GM20431 (cell line): ENCODE measurements at regions not wholly inside any gene's neighbourhood (a gene's known extent, or its start where the extent isn't known, plus 50 kb on each side); places are given as distances from the start of the nearest gene placed in this dataset.

Experiments used
- in situ Hi-C: fragments of 300-500 bp; cut with MseI, MboI; formaldehyde crosslinking; loops from one replicate; pipeline ENCODE4 v1.15.0; 2020; ENCODE audit warnings: low sequenced_read_pairs; ENCODE audit not compliant: unreplicated experiment

GRCh38 chr20:50337521-50338466 lies 147.2 kb downstream of the CEBPB start:
- in situ Hi-C loops, result no loop called here

DNA sequence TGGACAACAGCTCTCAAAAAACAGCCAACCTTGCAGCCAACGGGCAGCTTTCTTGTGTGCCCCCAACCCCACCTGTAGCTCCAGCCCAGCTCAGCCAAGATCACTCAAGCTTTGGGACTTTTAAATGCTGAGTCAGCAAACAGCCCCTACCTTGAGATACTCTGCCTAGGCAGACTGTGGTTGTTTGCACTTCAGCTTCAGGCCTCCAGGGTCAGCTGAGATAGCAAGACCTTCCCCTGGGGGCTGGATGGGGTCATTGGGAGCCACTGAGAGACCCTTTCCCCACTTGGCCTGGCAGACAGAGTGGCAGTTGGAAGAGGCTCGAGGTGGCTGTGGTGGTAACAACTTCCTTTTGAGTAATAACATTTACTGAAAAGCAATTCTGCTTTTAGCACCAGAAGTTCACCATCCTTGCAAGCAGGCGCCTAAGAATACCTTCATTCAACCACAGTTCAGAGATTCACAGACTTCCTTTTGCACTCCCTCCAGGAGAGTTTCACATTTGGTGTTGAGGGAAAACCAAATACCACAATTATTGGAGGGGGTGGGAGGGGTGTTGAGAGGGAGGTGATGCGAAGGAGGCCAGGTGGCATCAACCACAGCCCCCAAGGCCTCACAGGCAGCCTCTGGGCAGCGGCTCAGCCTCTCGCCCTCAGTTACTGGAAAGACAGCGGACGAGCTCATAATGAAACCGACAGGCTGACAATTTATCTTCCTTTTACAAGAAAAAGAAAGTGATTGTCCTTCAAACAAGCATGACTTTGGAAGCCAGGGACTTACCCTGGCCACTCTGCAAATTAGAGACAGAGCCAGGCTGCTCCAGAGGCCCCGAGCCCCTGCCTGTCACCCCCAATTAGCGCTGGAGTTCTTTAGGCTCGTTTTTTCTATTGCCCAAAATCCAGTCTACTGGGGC lies 148.1 kb downstream of the CEBPB start:
- in situ Hi-C loops, result no loop called here

DNA sequence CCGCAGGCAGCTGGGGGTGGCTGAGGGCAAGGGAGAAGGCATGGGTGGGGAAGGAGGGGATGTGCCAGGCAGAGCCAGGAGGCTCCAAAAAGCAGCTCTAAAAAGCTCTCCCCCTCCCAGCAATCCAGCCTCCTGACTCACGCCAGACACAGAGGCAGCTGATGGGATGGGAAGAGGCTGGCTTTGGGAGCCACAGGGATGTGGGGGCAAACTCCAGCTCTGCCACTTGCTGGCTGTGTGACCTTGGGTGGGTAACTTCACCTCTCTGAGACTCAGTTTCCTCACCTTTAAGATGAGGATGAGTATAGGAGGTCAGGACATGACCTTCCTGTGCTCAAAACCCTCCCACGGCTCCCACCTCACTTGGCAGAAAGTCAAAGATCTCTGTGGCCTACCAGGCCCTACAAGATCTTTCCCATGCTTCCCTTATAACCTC lies 148.9 kb downstream of the CEBPB start:
- in situ Hi-C loops, result no loop called here

DNA sequence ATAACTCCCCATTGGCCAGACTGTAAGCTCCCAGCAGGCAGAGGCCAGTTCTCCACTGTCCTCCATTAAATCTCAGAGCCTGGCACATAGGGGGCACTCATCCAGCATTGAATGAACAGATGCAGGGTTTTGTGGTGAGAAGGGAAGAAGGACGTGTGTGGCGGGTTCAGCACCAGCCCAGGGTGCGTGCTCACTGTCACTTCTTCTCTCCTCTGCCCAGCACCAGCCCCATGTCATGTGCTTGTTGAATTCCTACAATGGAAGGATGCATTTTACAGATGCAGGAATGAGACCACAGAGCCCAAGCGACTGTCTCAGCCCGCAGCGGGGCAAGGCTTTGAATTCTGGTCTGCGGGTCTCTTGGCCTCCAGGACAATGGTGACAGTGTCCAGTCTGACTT lies 149.9 kb downstream of the CEBPB start:
- in situ Hi-C loops, result no loop called here

DNA sequence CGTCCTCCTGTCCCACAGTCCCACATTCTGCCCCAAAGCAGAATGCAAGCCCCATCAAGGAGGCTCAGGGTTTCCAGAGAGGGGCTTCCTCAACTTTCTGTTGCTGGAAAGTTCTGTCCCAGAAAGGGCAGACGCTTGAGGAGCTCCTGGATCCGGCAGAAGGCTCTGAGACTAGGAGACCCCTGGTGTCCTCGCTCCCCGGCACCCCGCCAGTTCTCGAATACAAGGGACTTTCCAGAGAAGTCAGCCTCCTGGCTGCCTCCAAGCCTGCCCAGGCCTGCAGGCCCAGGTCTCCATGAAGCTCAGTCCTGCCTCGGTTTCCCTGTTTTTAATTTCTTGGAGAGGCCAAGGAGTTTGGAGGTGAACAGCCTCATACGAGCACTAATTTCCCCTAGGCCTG lies 150.4 kb downstream of the CEBPB start:
- in situ Hi-C loops, result no loop called here

DNA sequence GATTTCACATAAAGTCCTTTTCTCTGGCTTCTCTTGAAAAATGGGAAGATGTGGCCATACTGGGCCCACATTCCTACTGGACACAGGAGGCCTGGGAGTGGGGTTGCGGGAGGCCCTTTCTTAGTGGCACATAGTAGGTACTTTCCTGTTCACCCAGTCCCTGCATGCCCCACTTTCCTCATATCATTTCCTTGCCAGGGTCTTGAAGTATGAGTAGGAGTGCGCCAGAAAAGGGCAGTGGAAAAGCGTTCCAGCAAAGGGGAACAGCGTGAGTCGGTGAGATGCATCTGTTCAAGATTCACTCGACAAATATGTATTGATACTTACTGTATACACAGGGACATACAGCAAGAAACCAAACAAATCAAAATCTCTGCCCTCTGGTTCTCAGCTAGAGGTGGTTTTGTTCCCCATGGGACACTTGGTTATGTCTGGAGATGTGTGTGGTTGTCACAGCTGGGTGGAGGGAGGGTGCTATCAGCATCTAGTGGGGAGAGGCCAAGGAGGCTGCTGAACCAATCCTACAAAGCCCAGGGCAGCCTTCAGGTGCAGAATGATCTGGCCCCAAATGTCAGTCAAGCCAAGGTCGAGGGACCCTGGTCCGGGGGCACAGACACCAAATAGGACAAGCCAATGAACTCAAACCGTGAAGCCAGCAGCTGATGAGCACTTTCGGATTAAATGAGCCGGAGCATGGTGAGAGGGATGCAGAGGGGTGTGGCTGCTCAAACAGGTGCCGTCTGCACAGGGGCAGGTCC lies 151.4 kb downstream of the CEBPB start:
- in situ Hi-C loops, result no loop called here

DNA sequence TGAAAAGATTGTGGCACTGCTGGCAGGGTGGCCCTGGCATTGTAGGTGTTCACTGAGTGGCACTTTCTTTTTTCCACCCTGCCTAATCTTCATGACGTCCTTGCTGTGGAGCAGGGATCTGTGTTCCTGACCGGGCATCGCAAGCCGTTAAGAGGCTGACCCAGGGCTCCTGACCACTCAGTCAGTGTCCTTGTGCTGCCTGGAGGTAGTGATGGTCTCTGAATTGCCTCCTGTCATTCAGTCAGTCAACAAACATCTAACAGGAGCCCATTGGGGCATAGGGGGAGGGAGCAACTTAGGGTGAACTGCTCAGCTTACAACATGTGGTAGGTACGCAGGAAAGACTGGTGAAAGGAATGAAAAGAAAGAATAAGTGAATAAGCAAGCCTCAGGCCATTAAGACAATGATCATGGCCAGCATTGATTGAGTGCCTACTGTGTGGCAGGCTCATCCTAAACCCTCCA lies 152.0 kb downstream of the CEBPB start:
- in situ Hi-C loops, result no loop called here

DNA sequence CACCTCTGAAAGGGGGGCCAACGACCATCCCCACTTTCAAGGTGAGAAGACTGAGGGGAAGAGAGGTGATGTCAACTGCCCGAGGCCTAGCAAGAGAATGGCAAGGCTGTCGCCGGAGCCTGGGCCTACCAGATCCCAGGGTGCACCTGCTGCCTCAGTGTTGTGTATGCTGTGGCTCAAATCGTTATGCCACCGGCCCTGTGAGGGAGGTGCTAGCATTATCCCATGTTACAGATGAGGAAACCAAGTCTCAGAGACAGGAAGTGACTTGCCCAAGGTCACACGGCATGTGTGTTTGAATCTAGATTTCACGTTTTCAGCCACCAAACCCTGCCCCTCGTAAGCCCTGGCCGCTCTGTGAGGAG lies 152.5 kb downstream of the CEBPB start:
- in situ Hi-C loops, result no loop called here

DNA sequence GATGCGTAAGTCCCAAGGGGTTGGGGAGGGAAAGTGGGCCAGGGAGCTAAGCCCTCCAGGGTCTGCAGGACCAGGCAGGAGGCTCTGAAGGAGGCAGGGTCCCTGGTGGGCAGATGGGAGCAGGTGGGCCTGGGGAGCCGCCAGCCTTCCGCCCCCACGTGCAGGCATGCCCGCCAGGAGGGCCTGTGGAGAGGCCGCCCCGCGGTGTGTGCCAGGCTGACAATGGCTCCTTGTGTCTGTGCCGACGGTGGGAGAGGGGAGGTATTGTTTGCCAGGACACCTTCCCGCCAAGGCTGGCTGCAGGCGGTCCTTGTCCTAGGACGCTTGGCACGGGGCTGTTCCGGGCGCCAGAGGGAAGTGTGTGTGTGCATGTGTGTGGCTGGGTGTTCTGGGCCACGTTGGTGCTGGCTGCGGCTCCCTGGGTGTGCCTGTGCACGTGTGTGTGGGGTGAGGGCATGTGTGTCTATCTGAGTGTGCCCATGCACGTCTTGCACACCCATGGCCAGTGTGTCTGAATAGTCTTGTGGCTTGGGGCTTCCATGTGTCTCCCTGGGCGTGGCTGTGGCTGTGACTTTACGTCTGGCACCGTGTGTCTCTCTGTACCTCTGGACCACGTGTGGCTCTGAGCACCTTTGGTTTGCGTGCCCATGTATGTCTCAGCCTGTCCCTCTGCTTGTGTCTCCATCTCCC lies 153.0 kb downstream of the CEBPB start:
- in situ Hi-C loops, result no loop called here

DNA sequence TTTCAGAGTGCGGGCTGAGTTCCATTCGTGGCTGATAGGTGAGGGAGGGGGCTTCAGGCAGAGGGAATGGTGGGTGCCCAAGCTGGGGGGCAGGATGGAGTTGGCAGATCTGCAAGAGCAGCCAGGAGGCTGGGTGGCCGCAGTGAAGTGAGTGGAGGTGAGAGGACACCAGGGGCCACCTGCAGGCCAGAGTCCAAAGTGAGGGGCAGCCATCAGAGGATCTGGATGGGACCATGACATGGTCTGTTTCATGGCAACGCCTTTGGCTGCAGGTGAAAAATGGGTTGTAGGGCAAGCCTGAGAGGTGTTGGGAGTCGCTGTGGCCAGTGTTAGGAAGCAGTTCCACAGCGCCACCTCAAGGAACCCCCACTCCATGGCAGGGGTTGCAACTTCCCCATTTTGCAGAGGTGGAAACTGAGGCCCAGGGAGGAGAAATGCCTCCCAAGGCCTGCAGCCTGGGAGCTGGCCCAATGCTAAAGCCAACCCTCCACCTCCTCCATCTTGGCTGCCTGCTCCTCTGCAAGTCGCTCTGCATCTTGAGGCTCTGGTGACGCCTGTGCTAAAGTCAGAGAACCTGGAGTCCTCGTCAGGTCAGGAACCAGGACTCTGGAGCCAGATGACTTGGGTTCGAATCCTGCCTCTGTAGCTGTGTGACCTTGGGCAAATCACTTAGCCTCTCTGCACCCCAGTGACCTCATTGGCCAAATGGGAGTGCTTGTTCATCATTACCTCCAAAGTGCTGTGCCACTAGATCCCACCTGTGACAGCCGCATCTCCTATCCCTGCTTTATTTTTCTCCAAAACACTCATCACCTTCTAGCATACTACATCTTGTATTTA lies 153.8 kb downstream of the CEBPB start:
- in situ Hi-C loops, result no loop called here

DNA sequence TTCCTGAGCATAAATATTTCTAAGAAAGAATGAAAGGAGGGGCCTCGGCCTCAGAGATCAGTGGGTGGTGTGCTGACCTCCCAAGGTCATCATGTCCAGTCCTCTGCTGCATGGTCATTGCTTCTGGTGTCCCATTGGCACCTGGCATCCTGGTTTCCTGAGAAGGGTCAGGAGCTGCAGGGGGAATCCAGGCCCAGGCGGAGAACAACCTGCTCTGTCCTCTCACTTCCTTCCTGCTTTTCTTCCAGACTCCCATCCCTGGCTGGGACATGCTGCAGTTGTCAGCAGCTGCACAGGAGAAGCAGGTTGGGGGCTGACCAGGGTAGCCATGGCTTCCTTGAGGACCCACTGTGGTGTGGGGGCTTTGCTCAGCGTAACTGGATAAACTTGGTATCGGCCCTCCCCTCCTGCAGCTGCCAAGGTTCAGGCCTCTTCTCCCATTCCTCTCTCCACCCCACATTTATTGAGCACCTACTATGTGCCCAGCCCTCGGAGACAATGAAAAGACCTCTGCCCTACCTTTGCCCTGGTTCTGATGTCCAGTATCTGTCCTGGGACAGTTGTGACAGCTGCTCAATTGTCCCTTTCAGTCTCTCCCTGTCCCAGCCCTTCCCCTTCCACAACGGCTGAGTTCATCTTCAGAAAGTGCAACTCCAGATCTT lies 155.2 kb downstream of the CEBPB start:
- in situ Hi-C loops, result no loop called here

DNA sequence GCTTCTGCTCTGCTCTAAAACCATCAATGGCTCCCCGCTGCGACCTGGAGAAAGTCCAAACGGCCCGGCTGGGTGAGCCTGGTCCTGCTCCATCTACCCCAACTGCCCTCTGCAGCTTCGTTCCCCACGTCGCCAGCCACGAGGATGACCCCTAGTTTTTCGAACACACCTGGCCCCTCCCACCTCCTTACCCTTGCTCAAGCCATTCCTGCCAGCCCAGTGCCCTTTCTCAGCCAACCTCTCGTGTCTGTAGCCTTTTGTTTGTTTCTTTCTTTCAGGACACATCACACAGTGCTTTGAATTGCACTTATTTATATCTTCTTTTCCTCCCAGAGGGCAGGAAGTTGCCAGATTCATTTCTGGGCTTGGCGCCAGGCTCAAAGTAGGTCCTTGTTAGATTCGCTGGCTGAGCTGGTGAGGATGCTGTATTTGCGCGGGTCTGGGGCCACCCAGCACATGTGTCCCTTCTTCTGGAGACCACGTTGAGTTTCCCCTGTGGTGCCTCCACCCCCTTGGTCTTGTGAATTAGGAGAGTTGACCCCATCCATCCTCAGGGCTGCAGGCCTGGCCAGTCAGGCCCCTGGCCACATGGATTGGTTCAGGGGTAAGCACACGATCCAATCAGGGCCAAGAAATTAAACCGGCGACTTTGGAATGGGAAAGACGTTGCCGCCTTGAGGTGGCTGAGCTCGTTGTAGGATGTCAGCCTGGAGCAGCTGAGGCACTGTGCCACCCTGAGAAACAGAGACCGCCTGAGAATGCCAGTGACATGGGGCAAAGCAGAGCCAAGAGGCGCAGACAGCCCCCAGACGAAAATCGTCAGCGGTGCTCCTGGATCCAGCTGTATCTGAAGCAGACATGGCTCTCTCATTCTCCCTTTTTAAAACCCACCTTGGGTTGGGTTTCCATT lies 156.0 kb downstream of the CEBPB start:
- in situ Hi-C loops, result no loop called here

GRCh38 chr20:50347284-50348063 lies 156.8 kb downstream of the CEBPB start:
- in situ Hi-C loops, result no loop called here

DNA sequence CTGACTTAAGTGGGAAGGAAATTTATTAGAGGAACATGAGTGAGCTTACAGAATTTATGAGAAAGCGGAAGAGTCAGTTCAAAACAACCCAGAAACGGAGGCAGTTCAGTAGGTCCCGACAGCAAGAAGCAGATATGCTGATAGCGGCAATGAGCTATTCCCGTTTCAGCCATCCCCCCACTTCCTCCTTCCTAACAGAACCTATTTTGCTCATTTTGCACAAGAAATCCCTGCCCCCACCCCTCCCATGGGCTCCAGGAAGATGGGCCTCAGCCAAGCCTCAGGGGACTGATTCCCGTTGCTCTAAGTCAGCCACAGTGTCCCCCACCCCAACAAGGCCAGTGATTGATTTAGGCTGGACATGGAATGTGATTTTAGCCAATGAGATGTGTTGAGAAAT lies 157.5 kb downstream of the CEBPB start:
- in situ Hi-C loops, result no loop called here

- in situ Hi-C loops, result no loop called here
Observed at GRCh38 chr20:50350510-50351249, 159.5 kb upstream of the PTPN1 start.

DNA sequence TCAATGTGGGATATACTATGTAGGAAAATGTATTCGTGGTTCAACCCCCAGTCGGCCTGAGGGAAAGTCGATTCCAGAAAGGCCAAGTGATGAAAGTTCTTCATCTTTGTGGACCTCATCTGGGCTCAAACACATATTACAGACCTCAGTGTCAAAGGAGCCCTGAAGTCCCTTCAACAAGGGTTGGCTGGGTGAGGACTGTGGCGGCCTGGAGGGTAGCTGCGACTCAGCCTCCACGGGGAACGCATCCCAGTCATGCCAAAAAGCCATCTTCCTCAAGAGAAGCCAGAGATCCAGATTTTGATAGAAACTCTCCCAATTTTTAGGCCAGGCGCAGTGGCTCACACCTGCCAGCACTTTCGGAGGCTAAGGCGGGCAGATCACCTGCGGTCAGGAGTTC lies 158.6 kb upstream of the PTPN1 start:
- in situ Hi-C loops, result no loop called here
